GM19043 (cell line): ENCODE measurements at regions not wholly inside any gene's neighbourhood (a gene's known extent, or its start where the extent isn't known, plus 50 kb on each side); places are given as distances from the start of the nearest gene placed in this dataset.
"Not testable (repeated sequence)": the region's sequence is repeated elsewhere in the genome, so short reads cannot be mapped to it uniquely, and the experiment has no call there.

Experiments used
- ATAC-seq: cut with Tn5 transposase; IDR thresholded peaks from one replicate; pipeline ENCODE4 v1.9.1; 2021; ENCODE audit warnings: low read depth; ENCODE audit not compliant: unreplicated experiment

DNA sequence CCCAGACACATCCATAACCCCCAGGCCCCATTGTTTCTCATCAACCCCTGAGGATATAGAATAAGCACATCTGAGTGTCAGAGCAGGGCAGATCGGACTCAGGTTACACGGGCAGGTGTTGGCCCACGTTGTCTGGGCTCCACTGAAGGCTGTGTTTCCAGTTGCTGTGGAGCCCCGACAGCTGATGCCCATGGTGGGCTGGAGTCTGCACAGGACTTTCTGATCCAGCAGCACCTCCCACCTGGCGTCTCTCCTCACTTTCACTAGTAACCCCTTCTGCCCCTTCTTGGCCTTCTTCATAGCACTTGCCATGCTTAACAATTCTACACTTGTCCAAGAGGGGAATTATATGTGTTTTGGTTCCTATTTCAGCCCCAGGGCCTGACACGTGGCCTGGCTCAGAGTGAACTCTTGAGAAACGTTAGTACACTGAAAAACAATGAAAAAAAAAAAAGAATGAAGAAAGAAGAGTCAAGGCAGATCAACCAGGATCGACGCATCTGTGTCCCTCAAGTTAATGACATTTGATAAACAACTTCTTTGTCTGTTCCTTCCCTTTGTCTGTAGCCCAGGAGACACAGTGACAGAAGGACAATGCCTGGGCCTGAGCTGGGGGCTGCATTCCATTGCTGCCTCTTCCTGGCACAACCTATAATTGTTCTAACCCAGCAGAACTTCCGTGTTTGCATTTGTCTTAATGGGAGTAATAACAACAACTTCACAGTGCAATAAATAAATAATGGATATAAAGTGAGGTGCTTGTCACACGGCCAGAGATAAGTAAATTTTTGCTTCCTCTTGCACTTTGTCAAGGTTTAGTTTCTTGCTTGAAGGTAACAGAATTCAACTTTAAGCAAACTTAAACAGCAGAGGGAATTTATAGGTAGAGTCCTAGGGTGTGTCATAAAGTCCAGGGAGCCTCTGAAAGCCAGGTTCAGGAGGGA, 224.2 kb upstream of the SSTR4 start:
- no peak for ATAC-seq

DNA sequence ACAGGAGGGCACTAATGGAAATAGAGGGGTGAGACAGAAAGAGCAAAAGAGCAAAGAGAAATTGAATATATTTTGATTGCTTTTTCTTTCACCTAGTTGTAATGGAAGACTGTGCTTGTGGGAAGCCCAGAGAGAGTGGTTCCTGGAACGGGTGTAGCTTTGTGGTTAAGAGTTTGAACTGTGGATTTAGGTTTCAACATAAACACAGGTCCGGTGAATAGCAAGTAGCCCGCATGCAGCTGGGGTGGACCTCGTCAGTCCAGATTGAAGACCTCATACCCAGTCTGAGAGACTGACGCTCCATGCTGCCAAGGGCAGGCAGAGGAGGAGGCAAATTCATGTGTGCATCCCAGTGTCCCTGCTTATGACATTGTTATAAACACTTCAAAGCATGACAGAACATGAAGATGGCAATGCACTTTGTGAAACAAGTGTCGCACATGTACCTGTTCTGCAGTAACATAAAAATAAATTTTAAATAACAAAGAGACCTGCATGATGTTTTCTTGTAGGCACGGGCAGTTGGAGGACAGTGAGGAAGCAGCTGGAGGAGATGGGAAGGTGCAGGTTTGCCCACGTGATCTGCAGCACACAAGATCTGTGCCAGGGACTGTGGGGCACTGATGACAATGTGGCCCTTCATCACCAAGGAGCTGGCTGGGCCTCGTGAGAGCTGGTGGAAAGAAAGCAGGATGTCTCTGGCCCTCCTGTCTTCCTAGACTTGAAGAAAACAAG, 220.5 kb upstream of the SSTR4 start:
- ATAC-seq = no peak

DNA sequence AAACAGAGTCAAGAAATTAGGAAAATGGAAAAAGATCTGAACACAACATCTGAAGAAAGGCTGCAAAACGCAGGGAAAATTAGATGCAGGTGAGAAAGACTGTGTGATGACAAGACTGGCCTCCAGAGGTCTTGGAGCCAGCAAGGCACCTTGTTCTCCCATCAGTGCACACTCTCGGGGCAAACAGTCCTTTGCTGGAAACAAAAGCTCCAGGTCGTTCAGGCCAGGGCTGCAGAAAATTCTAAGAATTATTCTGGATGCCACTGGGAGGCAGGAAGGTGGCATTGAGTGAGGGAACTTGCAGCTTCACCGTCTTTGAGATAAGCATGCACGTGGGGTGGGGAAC, 219.9 kb upstream of the SSTR4 start:
- no peak for ATAC-seq

DNA sequence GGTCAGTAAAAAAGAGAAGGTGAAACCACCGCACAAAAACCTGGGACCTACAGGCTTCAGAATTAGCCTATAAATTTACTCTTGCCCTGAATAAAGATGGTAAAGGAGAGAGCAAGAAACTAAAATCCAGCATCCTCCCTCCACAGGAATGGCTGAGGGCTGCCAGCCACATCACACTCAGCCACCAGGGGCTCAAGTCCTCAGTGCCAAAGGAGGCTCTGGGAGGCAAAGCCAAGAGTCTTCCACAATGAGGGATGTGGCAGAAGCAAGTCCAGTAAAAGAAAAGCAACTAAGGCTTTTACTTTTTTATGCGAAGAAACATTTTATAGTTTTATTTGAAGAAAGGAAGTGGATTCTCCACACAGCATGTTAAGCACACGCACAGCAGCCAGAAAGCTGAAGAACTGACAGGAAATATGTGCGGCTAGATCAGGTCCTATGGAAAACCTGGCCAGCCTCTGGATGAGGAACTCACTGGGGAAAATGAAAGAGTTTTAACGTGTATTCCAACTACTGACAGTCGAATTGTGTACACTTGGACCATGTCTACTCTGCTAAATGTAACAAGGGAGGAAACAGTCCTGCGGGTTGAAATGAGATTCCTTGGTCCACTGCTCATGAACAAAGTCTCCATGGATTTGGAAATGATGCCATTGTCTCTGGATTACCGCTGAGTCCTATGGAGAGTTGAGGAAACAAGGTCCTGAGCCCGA, 219.4 kb upstream of the SSTR4 start:
- ATAC-seq = no peak

DNA sequence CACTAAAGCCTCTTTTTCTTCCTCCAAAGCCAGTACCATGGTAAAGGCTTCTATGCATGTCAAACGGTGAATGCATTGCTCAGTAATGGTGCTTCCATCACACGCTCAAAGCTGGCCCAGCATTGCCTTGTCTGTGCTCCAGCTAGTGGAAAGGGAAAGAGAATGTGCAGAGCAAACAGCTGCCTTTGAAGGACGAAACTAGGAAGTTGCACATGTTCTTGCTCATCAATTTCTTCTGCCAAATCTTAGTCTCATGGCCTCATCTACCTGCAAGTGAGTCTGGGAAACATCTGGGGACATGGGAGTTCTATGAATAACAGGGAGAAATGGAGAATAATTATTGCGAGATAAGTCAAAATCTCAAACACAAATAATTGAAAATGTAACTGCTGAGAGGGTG, 216.5 kb upstream of the SSTR4 start:
- ATAC-seq = no peak

DNA sequence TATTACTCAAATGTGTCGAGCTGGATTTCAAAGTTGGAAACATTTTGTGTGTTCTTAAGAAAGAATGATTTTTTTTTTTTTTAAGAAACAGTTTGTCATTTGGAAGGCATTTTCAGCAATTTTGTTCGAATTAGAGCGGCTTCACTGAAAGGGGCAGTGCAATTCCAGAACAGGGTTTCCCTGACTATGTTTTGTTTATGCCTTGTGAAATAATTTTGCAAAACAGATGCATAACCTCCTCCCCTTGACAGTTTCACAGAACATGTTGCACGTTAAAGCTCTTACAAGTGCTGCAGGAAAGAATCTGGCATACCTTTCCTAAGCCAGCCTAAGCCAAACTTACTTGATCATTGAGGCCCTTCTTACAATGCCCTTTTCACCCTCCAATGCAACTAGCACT, 216.0 kb upstream of the SSTR4 start:
- no peak for ATAC-seq

DNA sequence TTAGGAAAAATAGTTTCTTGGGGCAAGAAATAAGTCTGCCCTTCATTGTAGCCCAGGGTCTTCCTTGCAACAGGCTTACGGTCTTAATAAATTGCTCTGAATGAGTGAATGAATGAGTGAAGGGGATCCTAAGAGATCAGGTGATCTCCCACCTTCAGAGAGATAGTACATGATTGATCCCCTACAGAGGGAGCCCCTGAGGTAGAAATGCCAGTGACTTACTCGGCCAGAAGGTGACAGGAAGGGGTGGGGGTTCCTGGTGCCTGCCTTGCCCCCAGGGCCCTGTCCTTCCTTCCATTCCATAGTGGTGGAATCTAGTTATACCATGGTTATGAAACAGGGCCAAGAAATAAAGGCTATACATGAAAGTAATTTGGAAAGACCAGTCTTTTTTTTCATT, 215.3 kb upstream of the SSTR4 start:
- no peak for ATAC-seq

DNA sequence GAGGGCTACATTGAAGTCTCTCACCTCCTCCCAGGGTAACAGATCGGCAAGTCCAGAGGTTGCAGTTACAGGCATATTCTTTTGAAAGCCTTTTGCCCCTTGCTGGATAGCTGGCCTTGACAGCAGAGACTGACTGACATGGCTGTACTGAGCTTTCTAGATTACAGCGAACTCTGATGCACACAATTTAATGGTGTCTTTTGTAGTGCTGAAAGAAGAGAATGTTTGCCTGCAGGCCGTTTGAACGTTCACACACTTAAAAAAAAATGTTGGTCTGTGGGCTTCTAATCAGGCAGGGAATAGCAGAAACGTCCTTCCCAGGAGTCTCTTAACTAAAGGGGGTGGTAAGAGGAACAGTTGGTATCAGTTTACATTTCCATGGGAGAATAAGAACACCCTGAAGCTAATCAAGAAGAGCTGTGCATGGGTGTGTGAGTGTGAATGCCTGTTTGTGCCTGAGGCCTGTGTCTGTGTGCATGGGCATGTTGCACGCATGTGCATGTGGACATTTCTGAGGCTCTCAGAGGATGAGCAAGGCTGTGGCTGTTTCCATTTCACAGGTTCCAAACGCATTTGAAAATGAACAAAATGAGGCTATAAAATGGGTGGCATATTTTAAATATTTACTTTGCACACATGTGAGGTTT, 213.9 kb upstream of the SSTR4 start:
- ATAC-seq = no peak

DNA sequence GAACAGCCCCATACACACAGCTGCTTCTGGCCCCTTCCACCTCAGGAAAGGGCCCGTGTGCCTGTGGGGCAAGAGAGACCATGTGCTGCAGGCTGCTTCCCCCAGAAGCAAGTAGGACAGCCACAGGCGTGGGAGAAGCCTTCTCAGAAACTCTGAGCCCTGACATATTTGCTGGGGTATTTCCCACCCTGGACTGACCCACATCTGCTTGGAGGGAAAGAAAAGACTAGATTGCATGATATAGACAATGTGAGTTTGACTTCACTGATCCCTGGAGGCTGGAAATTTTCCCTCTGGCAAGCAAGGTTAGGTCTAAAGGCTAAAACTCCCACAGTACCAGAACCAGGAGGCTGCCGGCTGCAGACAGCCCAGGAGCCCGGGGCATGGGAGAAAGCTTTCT, 213.3 kb upstream of the SSTR4 start:
- no peak for ATAC-seq

DNA sequence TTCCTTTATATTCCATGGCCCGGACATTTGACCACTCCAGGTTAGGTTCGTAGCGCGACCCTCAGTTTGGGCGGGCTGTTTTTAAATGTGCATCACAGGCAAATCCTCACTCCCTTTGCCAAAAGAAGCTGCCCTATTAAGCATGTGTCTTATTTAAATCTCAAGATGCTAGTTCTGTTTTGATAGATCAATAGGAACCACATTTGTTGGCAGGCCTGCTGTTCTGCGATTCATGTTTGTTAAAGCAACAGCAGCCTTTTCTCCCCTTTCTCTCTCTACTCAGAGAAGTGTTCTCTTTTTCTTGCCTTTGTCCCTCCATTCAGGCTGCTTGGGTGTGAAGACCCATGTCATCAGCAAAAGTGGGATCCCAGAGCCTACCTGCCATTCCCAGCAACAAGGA, 212.0 kb upstream of the SSTR4 start:
- no peak for ATAC-seq

DNA sequence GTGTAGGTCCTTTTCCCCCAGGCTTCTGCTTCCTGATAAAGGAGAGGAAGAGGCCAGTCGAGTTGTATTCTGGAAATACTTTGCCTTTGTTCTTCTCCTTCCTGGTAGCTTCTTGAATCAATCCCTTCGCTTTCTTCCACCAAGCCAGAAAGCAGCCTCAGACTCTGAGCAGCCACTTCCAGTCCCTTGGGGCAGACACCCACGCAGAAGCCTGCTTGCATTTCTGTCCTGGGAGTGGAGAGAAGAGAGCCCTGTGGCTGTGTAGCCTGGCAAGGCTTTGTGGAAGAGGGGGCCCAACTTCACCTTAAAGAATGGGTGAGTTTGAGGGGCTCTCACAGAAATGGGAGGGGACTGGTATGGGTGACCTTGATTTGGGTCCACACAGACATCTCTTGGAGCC, 211.0 kb upstream of the SSTR4 start:
- no peak for ATAC-seq

DNA sequence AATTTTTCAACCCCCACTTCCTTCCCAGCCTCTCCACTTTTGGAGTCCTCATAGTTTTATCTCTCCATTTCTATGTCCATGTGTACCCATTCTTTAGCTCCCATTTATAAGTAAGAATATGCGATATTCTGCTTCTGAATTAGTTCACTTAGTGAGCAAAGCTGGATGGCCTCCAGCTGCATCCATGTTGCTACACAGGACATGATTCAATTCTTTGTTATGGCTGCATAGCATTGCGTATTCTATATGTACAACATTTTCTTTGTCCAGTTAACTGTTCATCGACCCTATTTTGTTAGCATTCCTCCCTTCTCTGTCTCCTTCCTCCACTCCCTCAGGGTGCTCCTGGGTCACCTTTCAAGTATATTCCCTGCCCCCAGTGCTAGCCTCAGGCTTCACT, 210.0 kb upstream of the SSTR4 start:
- no peak for ATAC-seq

DNA sequence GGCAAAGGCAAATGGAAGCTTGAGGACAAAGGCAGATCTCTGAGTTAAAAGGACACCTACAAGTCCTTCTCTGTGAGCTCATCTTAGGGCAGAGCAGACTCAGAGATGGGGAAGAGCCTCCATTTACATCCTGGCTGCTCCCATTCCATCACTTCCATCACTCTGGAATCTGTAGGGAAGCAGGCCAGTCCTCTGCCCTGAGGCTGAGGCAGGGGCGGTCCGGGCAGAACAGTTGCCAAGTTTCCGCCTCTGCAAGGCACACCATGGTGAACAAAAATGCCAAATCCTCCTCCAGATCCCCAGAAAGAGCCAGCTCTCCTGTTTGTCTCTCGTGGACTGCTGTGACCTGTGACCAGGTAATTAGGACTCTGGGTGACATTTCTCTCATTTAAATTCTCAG, 209.6 kb upstream of the SSTR4 start:
- ATAC-seq = no peak

DNA sequence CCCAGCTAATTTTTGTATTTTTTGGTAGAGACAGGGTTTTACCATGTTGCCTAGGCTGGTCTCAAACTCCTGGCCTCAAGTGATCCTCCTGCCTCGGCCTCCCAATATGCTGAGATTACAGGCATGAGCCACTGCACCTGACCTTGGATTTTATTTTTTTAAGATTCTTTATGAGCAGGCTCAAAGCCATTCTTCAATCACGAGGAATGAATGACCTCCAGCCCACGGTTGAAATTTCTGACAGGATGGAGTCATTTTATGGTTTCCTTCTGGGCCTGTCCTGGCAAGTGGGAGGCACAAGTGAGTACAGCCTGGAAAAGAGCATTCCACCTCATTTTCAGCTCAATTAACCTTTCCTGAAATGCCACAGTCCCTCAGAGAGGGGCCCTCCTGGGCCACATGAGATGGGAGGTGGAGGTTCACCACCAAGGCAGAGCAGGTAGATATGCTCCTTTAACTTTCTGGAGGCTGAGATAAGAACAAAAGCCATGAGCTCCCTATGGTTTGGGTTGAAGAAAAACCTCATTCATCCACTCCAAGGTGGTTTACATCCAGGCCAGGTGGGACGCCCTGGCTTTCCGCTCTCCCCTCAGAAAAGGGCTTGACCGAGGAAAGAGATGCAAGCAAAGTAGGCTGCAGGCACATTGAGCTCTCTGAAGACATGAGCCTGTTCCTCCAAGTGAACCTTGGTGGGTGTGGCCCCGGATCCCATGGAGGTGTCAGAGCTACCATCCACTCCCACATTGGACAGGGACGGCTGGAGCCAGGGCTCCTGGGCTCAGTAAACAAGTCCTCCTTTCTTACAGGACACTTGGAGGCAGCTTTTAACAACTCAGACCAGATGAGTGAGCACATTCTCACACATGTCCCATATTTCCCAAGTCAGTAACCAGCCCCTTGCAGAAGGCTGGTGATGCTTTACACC, 208.5 kb upstream of the SSTR4 start:
- no peak for ATAC-seq

DNA sequence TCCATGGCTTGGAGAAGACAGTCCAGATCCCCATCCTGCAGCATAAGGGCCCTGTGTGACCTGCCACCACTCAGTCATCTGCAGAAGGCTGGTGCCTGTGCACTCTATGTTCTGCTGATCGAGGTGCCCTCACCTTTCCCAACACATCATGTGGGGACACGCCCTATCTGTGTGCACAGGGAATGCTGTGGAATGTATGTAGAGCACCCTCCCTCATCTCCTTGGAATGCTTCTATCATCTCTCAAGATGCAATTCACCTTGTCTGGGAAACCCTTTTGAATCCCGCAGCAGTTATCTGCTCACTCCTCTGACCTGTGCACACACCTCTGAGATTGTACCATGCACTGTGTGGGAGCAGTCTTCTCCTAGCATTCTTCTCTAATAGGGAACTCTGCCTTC, 207.2 kb upstream of the SSTR4 start:
- no peak for ATAC-seq

DNA sequence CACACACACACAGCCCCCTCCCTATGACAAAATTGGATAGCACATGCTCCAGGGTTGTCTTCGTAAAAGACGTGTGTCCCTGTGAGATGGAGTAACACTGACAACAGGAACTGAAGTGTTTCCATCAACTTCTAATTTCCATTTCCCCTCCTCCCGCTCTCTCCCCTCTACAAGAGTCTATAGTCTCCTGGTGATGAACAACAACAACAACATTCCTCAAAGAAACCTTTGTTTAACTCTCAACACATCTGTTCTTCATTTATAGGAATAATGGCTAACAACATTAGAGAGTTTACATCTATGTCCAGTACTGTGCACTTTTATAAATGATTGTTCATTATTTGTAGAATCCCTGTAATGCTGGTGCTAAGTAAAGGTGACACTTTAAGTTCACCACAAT, 205.8 kb upstream of the SSTR4 start:
- no peak for ATAC-seq

DNA sequence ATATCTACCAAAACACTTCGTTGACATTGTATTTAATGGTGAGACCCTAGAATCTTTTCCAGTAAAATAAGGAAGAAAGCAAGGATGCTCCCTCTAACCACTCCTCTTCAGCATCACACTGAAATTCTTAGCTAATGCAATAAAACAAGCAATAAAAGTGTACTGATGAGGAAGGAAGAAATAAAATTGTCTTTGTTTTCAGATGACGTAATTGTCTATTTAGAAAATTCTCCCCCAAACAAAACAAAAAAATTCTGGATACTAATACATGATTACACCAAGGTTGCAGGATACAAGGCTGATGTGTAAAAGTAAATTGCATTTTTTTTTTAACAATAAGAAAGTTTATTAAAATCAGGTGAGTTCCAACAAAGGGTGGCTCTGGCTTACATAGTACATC, 205.0 kb upstream of the SSTR4 start:
- ATAC-seq = no peak

DNA sequence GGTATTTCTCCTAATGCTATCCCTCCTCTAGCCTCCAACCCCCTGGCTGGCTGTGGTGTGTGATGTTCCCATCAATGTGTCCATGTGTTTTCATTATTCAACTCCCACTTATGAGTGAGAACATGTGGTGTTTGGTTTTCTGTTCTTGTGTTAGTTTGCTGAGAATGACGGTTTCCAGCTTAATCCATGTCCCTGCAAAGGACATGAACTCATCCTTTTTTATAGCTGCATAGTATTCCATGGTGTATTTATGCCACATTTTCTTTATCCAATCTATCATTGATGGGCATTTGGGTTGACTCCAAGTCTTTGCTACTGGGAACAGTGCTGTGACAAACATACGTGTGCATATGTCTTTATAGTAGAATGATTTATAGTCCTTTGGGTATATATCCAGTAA, 204.4 kb upstream of the SSTR4 start:
- ATAC-seq = not testable (repeated sequence)

DNA sequence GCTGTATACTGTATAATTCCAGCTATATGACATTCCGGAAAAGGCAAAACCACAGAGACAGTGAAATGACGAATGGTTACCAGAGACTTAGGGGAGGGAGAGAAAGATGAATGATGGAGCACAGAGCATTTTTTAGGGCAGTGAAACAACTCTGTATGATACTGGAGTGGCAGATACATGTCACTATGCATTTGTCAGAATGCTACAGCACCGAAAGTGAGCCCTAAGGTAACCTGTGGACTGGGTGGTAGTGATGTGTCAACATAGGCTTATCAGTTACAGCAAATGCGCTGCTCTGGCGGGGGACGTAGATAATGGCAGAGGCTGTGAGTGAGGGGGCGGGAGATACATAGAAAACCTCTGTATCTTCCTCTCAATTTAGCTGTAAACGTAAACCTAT, 201.3 kb upstream of the SSTR4 start:
- no peak for ATAC-seq
